IMR-90 (cell line): ENCODE measurements at regions not wholly inside any gene's neighbourhood (a gene's known extent, or its start where the extent isn't known, plus 50 kb on each side); places are given as distances from the start of the nearest gene placed in this dataset.
"Not testable (repeated sequence)": the region's sequence is repeated elsewhere in the genome, so short reads cannot be mapped to it uniquely, and the experiment has no call there.

Experiments used
- ATAC-seq: fragments of 200-7000 bp; cut with Tn5 transposase; 2 replicates; pipeline ENCODE4 v1.9.1; 2020; ENCODE audit warnings: low read depth, mild to moderate bottlenecking, moderate library complexity
- BruUV-seq: library from RNA; stranded (reverse); fragments of 400-500 nt; replicated peaks from 2 replicates; lab custom pipeline; 2021; lab: Mats Ljungman, UMichigan
- CTCF ChIA-PET: fragments of 300-600 bp; formaldehyde crosslinking; extraction: SDS; loops from one replicate; lab custom pipeline; 2021; ENCODE audit warnings: antibody characterized with exemption; lab: Yijun Ruan, JAX
- POLR2A ChIA-PET: fragments of 300-600 bp; sonication (Branson Sonifier 250); formaldehyde crosslinking; loops from one replicate; lab custom pipeline; 2022; ENCODE audit warnings: antibody characterized with exemption; ENCODE audit not compliant: unreplicated experiment; lab: Charles Lee
- DNase-seq: peaks from one replicate; pipeline ENCODE4 v3.0.0; 2013
- H2AFZ ChIP-seq: replicated peaks from 2 replicates; pipeline ENCODE3; 2013; ENCODE audit warnings: low read length, mild to moderate bottlenecking; ENCODE audit not compliant: poor library complexity
- H2AK5ac ChIP-seq: 2 replicates; pipeline ENCODE4 v1.6.1; 2013; ENCODE audit warnings: low read depth, low read length, inconsistent platforms
- H2AK9ac ChIP-seq: replicated peaks from 2 replicates; pipeline ENCODE3; 2013; ENCODE audit warnings: mild to moderate bottlenecking, low read depth, low read length, moderate library complexity; ENCODE audit not compliant: poor library complexity
- H2BK120ac ChIP-seq: 2 replicates; pipeline ENCODE4 v1.6.1; 2013; ENCODE audit warnings: low read depth, low read length, inconsistent platforms
- H2BK15ac ChIP-seq: 3 replicates; pipeline ENCODE4 v1.6.1; 2013; ENCODE audit warnings: low read depth, low read length, inconsistent platforms
- H2BK20ac ChIP-seq: 2 replicates; pipeline ENCODE4 v1.6.1; 2013; ENCODE audit warnings: low read depth, mild to moderate bottlenecking, inconsistent platforms, low read length, moderate library complexity
- H2BK5ac ChIP-seq: 2 replicates; pipeline ENCODE4 v1.6.1; 2013; ENCODE audit warnings: mild to moderate bottlenecking, low read depth, low read length, inconsistent platforms; ENCODE audit not compliant: poor library complexity, severe bottlenecking
- H3K14ac ChIP-seq: replicated peaks from 2 replicates; pipeline ENCODE4 v1.6.1; 2013; ENCODE audit warnings: low read depth, low read length, inconsistent platforms
- H3K18ac ChIP-seq: 2 replicates; pipeline ENCODE4 v1.6.1; 2013; ENCODE audit warnings: low read depth, low read length, control low read depth
- H3K23ac ChIP-seq: 2 replicates; pipeline ENCODE4 v1.6.1; 2013; ENCODE audit warnings: low read depth, low read length, inconsistent platforms
- H3K27ac ChIP-seq: 2 replicates; pipeline ENCODE4 v1.5.1; 2013; ENCODE audit warnings: mild to moderate bottlenecking, control low read depth, low read length; ENCODE audit not compliant: insufficient read depth
- H3K27me3 ChIP-seq: 2 replicates; pipeline ENCODE4 v1.6.1; 2013; ENCODE audit warnings: low read length; ENCODE audit not compliant: control insufficient read depth, insufficient read depth
- H3K36me3 ChIP-seq: 2 replicates; pipeline ENCODE4 v1.6.1; 2013; ENCODE audit warnings: low read length, mixed read lengths; ENCODE audit not compliant: control insufficient read depth, insufficient read depth
- H3K4ac ChIP-seq: 2 replicates; pipeline ENCODE4 v1.6.1; 2013; ENCODE audit warnings: low read depth, low read length, inconsistent platforms
- H3K4me1 ChIP-seq: 2 replicates; pipeline ENCODE4 v1.6.1; 2013; ENCODE audit warnings: low read length, mixed read lengths; ENCODE audit not compliant: control insufficient read depth, insufficient read depth
- H3K4me2 ChIP-seq: 2 replicates; pipeline ENCODE4 v1.6.1; 2013; ENCODE audit warnings: low read depth, mild to moderate bottlenecking, control low read depth, low read length, moderate library complexity
- H3K4me3 ChIP-seq: 2 replicates; pipeline ENCODE4 v1.5.1; 2013; ENCODE audit warnings: low read depth, mild to moderate bottlenecking, control low read depth, low read length, moderate library complexity; ENCODE audit not compliant: insufficient read depth
- H3K56ac ChIP-seq: 2 replicates; pipeline ENCODE4 v1.6.1; 2013; ENCODE audit warnings: low read length, inconsistent platforms; ENCODE audit not compliant: insufficient read depth; ENCODE audit errors: extremely low read depth
- H3K79me1 ChIP-seq, 2 experiments: 2 replicates each; pipeline ENCODE4 v1.6.1; 2013; ENCODE audit warnings: low read length in 2 of 2, inconsistent platforms in 1 of 2, low read depth in 1 of 2
- H3K9ac ChIP-seq: 2 replicates; pipeline ENCODE4 v1.6.1; 2013; ENCODE audit warnings: low read depth, low read length, control low read depth
- H3K9me1 ChIP-seq: 2 replicates; pipeline ENCODE4 v1.6.1; 2013; ENCODE audit warnings: low read length, inconsistent platforms; ENCODE audit not compliant: insufficient read depth
- H3K9me3 ChIP-seq: 2 replicates; pipeline ENCODE4 v1.6.1; 2013; ENCODE audit warnings: low read length; ENCODE audit not compliant: control insufficient read depth, insufficient read depth
- H4K20me1 ChIP-seq: 2 replicates; pipeline ENCODE4 v1.6.1; 2013; ENCODE audit warnings: low read length, inconsistent platforms; ENCODE audit not compliant: insufficient read depth
- H4K5ac ChIP-seq: 2 replicates; pipeline ENCODE4 v1.6.1; 2013; ENCODE audit warnings: mild to moderate bottlenecking, low read depth, low read length, control low read depth
- H4K8ac ChIP-seq, 2 experiments: 2 replicates each; pipeline ENCODE4 v1.6.1; 2013; ENCODE audit warnings: low read depth in 2 of 2, low read length in 2 of 2, control low read depth in 1 of 2, inconsistent platforms in 1 of 2
- H4K91ac ChIP-seq: 2 replicates; pipeline ENCODE4 v1.6.1; 2013; ENCODE audit warnings: low read depth, low read length, inconsistent platforms; ENCODE audit not compliant: insufficient read depth
- CHD1 ChIP-seq: IDR thresholded peaks from 2 replicates; pipeline ENCODE4 v1.6.1; 2012; ENCODE audit warnings: low read depth, low read length, improper control_type of control experiment
- CTCF ChIP-seq: conservative IDR thresholded peaks from 2 replicates; pipeline ENCODE4 v1.5.1; 2012; ENCODE audit warnings: mild to moderate bottlenecking, low read depth, low read length, improper control_type of control experiment
- RCOR1 ChIP-seq: IDR thresholded peaks from 2 replicates; pipeline ENCODE4 v1.6.1; 2012; ENCODE audit warnings: mild to moderate bottlenecking, low read length, improper control_type of control experiment; ENCODE audit not compliant: insufficient replicate concordance
- WGBS, 2 experiments: methylation state at CpG; one replicate each; pipeline versions ENCODE4 v1.1.5 to v1.1.7; 2013; ENCODE audit warnings: missing lambda C conversion rate in 2 of 2; ENCODE audit not compliant: insufficient read length in 1 of 2; ENCODE audit errors: extremely low coverage in 2 of 2; 5-methylcytosine and 5-hydroxymethylcytosine counted together
- dilution Hi-C: fragments of 300-500 bp; cut with HindIII; formaldehyde crosslinking; loops from one replicate; pipeline ENCODE4 v1.14.3; 2018; ENCODE audit warnings: low sequenced_read_pairs; ENCODE audit not compliant: unreplicated experiment
- in situ Hi-C: fragments of 300-500 bp; cut with MboI; formaldehyde crosslinking; loops from 3 replicates; pipeline ENCODE4 v1.14.3; 2019; ENCODE audit warnings: low sequenced_read_pairs, inconsistent platforms, mixed read lengths
- intact Hi-C: fragments of 100-400 bp; cut with micrococcal nuclease; formaldehyde crosslinking; loops from 2 replicates; pipeline ENCODE4 v1.10.0; 2022

GRCh38 chr11:67745181-67745726 is 70.8 kb upstream of the ALDH3B2 start:
- H3K18ac ChIP-seq, result no peak overlapping the region
- H3K4me1 ChIP-seq, result no peaks in the 10 kb centered on the region
- TF ChIP-seq CTCF (no peak), CHD1 (no peak), RCOR1 (no peak)
- no peaks in the 10 kb centered on the region for H4K20me1 ChIP-seq
- ChIA-PET CTCF (no interaction called here), POLR2A (no interaction called here)
- ATAC-seq, result no peak
- no peak overlapping the region for H2BK15ac ChIP-seq
- H3K14ac ChIP-seq, result no peak overlapping the region
- no peak overlapping the region for H3K4me2 ChIP-seq
- no peak overlapping the region for H3K9ac ChIP-seq
- H3K9me3 ChIP-seq, result no peaks in the 10 kb centered on the region
- 54% methylated on average over 7 of the region's 11 CpGs; no CpG with 5 or more reads in 1 of the 2 experiments for WGBS, 2 experiments
- peaks cover 2% of the 10 kb centered on the region for H3K27me3 ChIP-seq
- no peak overlapping the region for H3K27ac ChIP-seq
- no peak overlapping the region for H4K8ac ChIP-seq
- H3K23ac ChIP-seq, result no peak overlapping the region
- in situ Hi-C loops (no loop called here), intact Hi-C loops (no loop called here), dilution Hi-C loops (no loop called here)
- BruUV-seq, result no TSS peak
- DNase-seq, result no peak
- no peak overlapping the region for H2AFZ ChIP-seq
- no peak overlapping the region for H2AK5ac ChIP-seq
- no peak overlapping the region for H3K4ac ChIP-seq
- no peaks in the 10 kb centered on the region for H3K36me3 ChIP-seq
- no peak overlapping the region for H4K5ac ChIP-seq
- peak overlapping the region; percentile 26 for H2BK5ac ChIP-seq
- H3K56ac ChIP-seq, result no peak overlapping the region
- no peak overlapping the region for H2BK20ac ChIP-seq
- H2AK9ac ChIP-seq, result no peak overlapping the region
- H3K9me1 ChIP-seq, result no peaks in the 10 kb centered on the region
- no peak overlapping the region for H4K91ac ChIP-seq
- no peaks in the 10 kb centered on the region for H3K79me1 ChIP-seq
- H2BK120ac ChIP-seq, result no peak overlapping the region
- no peak overlapping the region for H3K4me3 ChIP-seq

- H3K4me3 ChIP-seq, POLR2A ChIA-PET, H3K4me2 ChIP-seq, H3K18ac ChIP-seq, H4K20me1 ChIP-seq, H3K14ac ChIP-seq, intact Hi-C loops, H3K56ac ChIP-seq, H2AFZ ChIP-seq, H3K9ac ChIP-seq, H4K91ac ChIP-seq, H2AK9ac ChIP-seq, H4K8ac ChIP-seq, BruUV-seq, H2BK20ac ChIP-seq, H2BK5ac ChIP-seq, H2AK5ac ChIP-seq, H3K9me1 ChIP-seq, ATAC-seq, H3K9me3 ChIP-seq, DNase-seq, H3K23ac ChIP-seq, H3K4ac ChIP-seq, H3K27ac ChIP-seq, dilution Hi-C loops, CTCF ChIA-PET, H3K27me3 ChIP-seq, H3K79me1 ChIP-seq, H2BK15ac ChIP-seq, H3K36me3 ChIP-seq, H4K5ac ChIP-seq, H2BK120ac ChIP-seq, in situ Hi-C loops, H3K4me1 ChIP-seq: not testable (repeated sequence)
- WGBS, 2 experiments, result no CpG with 5 or more reads among the region's 9 CpGs
Observed at GRCh38 chr11:67744231-67744630, 69.8 kb upstream of the ALDH3B2 start.
